ENCODE measurements at regions not wholly inside any gene's neighbourhood (a gene's known extent, or its start where the extent isn't known, plus 50 kb on each side); places are given as distances from the start of the nearest gene placed in this dataset.
"Not testable (repeated sequence)": the region's sequence is repeated elsewhere in the genome, so short reads cannot be mapped to it uniquely, and the experiment has no call there.

DNA sequence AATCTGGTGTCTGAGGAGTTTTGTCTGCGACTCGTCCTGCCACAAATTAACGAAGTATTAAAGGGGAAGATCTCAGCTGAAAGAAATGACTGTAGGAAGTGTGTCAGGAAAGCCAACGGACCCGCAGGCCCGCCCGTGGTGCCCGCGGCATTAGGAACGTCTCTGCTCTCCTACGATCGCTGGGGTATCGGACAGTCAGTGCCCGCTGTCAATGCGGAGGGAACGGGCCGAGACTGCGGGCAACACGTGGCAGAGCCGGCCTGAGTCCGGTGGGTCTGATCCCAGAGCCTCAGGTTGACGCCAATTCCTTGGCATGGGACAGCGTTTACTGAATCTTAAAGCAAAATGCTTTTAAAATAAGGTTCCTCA, 128.7 kb downstream of the KBTBD2 start:
- DNase-seq (ENCODE audit: low spot score), result no peak

DNA sequence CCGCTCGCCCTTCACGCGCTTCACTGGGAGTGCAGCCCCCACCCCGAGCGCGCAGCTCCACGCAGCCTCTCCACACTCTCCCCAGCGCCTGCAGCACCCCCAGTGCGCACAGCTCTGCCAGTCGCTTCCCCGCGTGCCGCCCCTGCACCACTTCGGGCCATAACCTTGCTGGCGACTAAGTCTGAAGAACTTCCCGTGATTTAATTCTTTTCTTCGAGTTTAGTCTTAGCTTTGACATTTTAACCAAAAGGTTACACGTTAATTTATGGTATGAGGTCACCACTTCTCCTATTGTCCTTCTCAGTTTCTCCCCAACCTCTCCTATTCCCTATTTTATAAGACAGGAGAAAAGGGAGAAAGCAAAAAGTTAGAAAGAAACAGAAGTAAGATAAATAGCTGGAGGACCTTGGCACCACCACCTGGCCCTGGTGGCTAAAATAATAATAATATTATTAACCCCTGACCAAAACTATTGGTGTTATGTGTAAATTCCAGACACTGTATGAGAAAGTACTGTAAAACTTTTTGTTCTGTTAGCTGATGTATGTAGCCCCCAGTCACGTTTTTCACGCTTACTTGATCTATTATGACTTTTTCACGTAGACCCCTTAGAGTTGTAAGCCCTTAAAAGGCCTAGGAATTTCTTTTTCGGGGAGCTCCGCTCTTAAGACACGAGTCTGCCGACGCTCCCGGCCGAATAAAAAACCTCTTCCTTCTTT, 129.2 kb downstream of the KBTBD2 start:
- not testable (repeated sequence) for DNase-seq (ENCODE audit: low spot score)

- no peak for DNase-seq (ENCODE audit: low spot score)
Measured at GRCh38 chr7:32761451-32762205, 129.9 kb downstream of the KBTBD2 start.

DNA sequence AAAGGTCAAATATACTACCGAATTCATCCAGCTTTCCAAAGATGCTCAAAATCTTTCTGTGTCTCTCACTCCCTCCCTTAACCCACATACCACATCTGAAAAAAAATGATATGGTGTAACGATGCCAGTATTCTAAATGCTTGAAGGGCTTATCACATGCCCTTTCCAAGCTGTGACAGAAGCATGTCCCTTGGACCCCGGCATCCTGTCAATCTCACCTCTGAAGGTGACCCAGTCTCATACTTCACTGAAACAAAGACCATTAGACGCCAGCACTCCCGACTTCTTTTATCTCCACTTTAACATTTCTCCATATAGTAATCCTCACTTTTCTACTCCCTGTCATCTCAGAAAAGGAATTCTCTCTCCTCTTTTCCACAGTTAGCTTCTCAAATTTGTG, 130.8 kb downstream of the KBTBD2 start:
- not testable (repeated sequence) for DNase-seq (ENCODE audit: low spot score)

- not testable (repeated sequence) for DNase-seq (ENCODE audit: low spot score)
Measured at GRCh38 chr7:32759859-32760258, 131.7 kb downstream of the KBTBD2 start.

DNA sequence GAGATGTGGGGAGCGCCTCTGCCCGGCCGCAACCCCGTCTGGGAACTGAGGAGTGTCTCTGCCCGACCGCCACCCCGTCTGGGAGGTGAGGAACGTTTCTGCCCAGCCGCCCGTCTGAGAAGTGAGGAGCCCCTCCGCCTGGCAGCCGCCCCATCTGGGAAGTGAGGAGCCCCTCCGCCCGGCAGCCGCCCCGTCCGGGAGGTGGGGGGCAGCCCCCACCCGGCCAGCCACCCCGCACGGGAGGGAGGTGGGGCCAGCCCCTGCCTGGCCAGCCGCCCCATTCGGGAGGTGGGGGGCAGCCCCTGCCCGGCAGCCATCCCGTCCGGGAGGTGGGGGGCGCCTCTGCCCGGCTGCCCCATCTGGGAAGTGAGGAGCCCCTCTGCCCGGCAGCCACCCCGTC, 137.7 kb downstream of the KBTBD2 start:
- not testable (repeated sequence) for DNase-seq (ENCODE audit: low spot score)

DNA sequence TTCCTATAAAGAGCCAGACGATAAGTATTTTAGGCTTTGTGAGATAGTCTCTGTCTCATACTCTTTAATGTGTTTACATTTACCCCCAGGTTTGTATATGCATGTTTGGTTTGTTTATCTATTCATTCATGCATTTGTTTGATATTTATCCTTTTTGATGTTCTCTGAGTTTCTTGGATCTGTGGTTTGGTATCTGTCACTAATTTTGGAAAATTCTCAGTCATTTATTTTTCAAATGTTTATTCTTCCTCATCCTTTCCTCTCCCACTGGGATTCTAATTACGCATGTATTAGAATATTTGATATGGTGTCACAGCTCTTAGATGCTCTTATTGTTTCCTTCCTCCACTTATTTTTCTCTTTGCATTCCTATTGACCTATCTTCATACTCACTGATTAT, 143.2 kb downstream of the KBTBD2 start:
- DNase-seq (ENCODE audit: low spot score), result not testable (repeated sequence)

- DNase-seq (ENCODE audit: low spot score), result not testable (repeated sequence)
Measured at GRCh38 chr7:32747443-32748148, 144.0 kb downstream of the KBTBD2 start.

DNA sequence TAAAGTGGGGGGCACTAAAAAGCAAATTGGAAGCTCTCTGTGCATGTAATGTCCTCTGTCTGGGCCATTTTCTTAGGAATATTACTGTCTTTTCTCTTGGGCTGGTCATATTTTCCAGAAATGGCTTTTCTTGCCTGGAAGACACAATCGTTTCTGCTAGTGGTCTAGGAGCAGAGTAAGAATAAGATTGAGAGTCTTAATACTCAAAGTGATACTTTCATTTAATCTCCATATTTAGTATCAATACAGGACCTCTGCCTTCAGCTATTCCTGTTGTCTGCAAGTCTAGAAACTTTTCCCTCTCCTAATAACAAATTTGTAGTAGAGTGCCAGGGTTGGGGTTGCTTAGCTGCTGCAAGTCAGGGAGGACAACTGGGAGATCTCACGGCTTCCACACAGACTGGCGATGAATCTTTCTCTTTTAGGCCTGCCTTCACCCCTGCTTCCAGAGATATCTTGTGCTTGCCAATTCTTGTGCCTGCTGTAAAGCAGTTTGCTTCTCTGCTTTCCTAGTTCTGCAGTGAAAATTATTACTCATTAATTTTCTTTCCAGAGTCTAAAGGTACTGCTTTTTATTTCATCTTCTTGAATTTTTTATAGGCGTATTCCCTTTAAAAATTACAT, 149.6 kb downstream of the KBTBD2 start:
- DNase-seq (ENCODE audit: low spot score), result not testable (repeated sequence)

- not testable (repeated sequence) for DNase-seq (ENCODE audit: low spot score)
Measured at GRCh38 chr7:32739749-32740148, 151.8 kb downstream of the KBTBD2 start.

DNA sequence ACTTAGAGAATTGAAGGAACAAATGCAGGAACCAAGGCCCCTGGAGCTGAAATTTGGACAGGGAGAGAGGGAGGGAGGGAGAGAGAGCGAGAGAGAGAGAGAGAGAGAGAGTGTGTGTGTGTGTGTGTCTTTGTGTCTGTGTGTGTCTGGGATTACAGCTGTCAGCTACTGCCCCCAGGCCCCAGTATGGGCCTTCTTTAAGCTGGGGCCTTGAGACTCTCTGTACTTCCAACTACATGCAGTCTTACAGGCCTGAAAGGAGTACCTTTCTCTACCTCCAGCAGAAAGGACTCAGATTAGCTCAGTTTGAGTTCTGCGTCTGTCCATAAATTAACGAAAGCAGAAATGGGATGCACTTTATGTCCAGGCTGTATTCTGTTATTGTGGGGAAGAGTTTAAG, 153.2 kb downstream of the KBTBD2 start:
- DNase-seq (ENCODE audit: low spot score), result not testable (repeated sequence)

- not testable (repeated sequence) for DNase-seq (ENCODE audit: low spot score)
Measured at GRCh38 chr7:32732767-32733166, 158.8 kb downstream of the KBTBD2 start.

- not testable (repeated sequence) for DNase-seq (ENCODE audit: low spot score)
Measured at GRCh38 chr7:32729335-32729675, 162.3 kb downstream of the KBTBD2 start.

DNA sequence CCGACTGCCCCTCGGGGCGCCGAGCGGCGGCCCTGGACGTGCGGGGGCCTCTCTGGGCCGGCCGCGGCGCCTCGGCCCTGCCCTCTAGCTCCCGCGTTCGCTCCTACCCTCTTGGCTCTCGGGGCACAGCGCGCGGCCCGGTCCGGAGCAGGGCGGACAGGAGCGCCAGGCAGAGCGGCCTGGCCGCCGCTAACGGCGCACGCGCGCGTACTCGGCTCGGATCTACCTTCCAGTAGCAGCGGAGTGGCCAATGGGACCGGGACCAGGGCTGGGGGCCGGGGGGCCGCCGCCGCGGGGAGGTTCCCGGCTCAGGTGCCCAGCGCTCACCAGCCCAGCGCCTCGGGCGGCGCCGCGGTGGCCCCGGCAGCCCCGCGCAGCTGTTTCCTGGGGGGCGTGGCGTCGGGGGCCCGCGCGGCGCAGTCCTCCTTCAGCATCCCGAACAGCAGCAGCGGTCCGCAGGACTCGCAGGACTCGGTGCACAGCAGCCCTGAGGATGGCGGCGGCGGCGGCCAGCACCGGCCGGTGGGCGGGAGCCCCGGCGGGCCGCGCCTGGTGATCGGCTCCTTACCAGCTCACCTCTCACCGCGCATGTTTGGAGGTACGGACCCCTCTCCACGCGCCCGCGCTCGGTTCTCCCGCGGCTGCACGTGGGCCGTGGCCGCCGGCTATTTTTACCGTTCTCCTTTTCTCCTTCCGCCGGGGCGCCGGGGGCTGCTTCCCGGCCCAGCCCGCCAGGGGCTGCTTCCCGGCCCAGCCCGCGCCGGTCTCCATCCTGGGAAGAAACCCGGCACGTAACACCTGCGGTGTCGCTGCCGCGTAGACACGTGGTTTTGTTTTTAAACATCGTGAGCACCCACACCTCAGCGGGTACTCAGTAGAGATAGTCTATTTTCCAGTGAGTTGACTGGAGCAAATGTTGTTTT, 162.9 kb downstream of the KBTBD2 start:
- DNase-seq (ENCODE audit: low spot score), result peak; percentile 54

DNA sequence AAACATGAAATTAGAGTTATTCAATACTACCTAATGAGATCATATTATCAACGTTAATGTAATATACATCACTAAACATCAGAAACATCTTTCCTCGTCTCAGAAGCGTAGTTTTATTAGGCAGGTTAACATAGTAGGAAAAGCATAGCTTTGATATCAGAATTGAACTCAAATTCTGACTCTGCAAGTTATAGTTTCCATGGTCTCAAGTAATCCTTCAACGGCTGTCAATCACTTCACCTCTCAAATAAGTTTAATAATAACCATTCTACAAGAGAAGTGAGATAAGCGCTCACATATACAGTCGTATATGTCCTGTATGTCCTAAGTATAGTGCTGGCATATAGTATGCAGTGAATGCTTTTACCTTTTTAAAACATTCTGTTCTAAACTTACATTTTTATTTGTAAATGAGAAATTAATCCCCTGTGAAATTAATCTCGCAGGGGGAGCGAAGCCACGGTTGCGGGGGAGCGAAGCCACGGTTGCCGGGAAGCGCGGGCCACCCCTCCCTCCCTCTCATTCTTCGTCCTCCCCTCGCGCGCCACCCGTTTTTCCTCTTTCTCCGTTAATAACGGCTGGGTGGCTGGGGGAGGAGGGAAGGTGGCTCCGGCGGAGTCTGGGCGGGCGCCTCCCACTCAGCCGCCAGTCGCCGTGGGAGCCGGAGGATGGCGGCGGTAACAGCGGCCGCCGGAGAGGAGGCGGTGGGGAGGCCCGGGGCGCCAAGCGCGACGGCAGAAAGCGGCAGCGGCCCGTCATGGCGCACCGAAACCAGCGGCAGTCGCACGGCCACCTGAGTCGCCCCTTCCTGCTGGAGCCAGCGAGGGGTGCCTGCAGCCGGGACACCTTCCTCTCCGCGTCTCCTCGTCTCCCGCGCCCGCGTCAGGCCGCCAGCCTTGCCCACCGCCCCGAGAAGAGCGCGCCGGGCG, 163.8 kb downstream of the KBTBD2 start:
- DNase-seq (ENCODE audit: low spot score), result peak; percentile 24

- DNase-seq (ENCODE audit: low spot score), result not testable (repeated sequence)
Measured at GRCh38 chr7:32722837-32723236, 168.7 kb downstream of the KBTBD2 start.

DNA sequence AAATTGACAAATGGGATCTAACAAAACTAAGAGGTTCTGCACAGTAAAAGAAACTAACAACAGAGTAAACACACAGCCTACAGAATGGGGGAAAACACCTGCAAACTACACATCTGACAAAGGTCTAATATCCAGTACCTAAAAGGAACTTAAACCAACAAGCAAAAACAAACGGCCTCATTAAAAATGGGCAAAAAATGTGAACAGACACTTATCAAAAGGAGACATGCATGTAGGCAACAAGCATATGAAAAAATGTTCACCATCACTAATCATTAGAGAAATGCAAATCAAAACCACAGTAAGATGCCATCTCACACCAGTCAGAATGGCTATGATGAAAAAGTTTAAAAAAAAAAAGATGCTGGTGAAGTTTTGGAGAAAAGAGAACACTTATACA, 197.4 kb downstream of the KBTBD2 start:
- no peak for DNase-seq (ENCODE audit: low spot score)

DNA sequence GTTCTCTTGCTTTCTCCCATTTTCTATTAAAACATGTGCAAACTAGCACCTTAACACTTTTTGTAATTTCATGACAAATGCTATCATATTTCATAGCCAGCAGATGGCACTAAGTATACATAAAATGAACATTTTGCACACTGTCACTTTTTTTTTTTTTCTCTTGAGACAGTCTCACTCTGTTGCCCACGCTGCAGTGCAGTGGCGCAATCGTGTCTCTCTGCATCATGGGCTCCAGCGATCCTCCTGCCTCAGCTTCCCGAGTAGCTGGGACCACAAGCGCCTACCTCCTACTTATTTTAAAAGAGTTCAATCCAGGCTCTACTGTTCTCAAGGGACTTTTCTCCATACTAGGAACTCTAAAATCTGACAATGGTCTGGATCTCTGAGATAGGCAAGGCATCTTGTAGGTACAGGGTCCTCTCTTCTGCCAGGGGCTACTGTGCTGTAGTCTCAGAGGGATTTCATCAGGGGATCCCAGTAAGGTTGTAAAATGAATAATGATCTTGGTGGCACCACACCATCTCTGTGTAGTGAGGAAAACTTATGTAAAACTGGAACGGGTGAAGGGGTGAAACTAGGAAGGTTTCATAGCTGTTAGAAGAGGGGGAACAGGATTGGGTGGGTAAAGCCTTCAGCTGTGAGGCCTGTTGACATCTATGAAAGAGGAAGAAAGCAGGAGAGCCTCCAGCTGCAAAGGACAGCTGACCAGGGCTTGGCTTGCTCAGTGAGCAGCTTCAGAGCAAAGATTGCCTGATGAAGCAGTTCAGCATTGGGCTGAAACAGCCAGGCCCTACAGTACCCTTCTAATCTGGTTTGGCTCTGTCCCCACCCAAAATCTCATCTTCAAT, 196.9 kb downstream of the AVL9 start:
- peak; percentile 32 for DNase-seq (ENCODE audit: low spot score)

GRCh38 chr7:32688092-32688491, 192.8 kb downstream of the AVL9 start:
- DNase-seq (ENCODE audit: low spot score), result not testable (repeated sequence)
